HG03064 (cell line): ENCODE measurements at regions not wholly inside any gene's neighbourhood (a gene's known extent, or its start where the extent isn't known, plus 50 kb on each side); places are given as distances from the start of the nearest gene placed in this dataset.
"Not testable (repeated sequence)": the region's sequence is repeated elsewhere in the genome, so short reads cannot be mapped to it uniquely, and the experiment has no call there.

Experiments
- ATAC-seq: cut with Tn5 transposase; IDR thresholded peaks from one replicate; pipeline ENCODE4 v1.9.1; 2021; ENCODE audit warnings: low read depth; ENCODE audit not compliant: unreplicated experiment

DNA sequence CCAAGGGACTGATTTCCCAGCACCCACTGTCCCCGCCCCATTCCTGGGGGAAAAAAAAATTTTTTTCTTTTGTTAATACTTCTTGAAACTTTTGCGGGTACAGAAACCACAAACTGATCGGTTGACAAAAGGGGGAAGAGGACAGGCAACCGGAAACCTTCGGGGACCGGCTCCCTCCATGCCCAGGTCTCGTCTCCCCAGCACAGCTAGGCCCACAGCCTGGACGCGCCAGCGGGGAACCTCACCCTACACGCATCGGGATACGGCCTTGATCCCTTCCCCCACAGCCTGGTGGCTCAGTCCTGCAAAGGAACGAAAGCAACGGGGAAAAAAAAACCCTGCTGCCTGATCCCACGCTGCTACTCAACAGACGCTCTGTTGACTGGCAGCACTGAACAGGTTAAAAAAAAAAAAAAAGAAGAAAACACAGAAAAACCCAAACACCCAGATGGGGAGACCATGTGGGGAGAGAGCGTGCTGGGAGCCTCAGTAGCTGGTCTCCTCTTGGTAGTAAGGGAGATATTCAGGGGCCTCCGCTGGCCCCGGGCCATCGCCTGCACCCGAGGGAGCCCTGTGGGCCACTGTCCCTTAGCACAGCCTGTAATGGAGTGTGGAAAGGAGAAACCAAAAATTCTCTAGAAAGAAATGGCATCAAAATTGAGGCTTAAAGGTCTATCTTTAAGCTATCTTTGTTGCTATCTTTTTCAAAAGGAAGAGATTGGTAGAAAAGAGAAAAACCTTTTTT is 185.7 kb downstream of the POTEC start:
- ATAC-seq = not testable (repeated sequence)

DNA sequence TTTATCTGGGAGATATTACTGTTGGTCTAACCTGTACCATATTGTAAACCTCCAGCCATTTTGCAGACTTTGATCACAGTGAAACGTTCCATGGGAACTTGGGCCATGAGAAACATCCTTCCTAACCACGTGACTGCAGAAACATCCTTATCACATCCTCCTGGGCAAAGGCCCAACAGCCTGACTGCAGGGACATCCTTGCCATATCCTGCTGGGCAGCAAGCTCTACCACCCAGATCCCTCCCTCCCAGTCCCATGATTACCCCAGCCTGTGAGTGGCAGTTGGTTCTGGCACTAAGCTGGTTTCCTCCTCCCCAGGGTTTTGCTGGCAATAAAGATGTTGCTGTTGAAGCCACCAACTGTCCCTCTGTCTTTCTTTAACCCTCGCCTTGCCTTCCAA is 201.2 kb downstream of the POTEC start:
- not testable (repeated sequence) for ATAC-seq

DNA sequence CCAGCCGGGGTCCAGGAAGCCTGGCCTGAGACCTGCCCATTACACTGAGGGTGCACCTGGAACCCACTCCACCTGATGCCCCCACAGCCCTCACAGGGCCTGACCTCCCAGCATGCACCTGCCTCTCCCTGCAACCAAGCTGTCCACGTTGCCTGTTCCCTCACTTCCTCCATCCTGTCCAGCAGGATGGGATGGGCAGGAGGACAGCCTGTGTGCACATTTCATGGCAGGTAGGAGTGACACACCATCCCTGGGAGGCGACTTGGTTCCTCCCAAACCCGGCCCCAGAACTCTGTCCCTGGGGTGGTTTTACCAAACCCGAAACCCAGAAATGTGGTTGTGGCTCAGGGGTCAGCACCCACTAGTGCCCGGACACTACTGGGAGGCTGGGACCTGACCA is 203.8 kb upstream of the ZNF519 start:
- ATAC-seq = not testable (repeated sequence)

DNA sequence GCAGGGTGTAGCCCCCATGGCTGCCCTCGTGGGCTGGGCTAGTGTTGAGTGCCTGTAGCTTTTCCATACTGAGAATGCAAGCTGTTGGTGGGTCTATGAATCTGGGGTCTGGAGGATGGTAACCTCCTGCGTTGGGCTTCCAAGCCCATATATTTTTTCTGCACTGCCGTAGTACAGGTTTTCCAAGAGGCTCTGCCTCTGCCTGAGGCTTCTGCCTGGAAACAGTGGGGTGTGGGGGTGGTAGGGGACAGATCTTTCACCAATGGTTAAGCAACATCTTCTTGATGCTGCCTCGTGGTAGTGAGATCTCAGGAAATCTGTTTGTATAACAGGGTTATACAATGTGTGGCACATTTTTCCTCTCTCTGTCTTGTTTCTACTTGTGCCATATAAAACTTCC is 189.0 kb upstream of the ZNF519 start:
- not testable (repeated sequence) for ATAC-seq

DNA sequence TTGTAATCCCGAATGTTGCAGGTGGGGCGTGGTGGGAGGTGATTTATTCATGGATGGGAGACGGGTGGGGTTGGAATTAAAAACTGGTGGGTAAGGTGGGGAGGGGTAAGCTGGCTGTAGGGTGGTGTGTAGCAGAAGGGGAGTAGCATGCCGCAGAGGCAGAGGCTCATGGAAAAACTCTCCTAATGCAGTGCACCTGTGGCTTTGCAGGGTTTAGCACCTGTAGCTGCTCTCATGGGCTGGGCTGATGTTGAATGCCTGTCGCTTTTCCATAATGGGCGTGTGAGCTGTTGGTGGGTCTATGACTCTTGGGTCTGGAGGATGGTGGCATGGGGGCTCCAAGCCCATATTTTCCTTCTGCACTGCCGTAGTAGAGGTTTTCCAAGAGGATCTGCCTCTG is 169.0 kb upstream of the ZNF519 start:
- ATAC-seq = not testable (repeated sequence)

DNA sequence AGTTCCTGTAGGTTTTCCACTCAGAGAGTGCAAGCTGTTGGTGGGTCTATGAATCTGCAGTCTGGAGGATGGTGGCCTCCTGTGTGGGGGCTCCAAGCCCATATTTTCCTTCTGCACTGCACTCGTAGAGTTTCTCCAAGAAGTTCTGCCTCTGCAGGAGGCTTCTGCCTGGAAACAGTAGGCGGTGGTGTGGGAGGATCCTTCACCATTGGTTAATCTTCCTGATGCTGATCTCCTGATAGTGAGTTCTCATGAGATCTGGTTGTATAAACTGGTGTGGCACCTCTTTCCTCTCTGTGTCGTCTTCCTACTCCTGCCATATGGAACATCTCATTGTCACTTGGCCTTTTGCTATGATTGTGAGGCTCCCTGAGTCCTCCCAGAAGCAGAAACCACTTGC is 162.8 kb upstream of the ZNF519 start:
- ATAC-seq = not testable (repeated sequence)

DNA sequence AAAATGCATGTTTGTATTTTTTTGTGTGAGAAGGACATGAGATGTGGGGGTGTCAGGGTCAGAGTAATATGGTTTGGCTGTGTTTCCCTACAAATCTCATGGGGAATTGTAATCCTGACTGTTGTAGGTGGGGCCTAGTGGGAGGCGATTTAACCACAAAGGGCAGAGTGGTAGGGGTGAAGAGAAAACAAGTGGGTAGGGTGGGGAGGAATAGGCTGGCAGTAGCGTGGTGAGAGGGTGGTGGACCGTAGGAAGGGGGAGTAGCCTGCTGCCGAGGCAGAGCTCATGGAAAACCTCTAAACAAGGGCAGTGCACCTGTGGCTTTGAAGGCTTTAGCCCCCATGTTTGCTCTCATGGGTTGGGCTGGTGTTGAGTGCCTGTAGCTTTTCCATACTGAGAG is 152.8 kb upstream of the ZNF519 start:
- ATAC-seq = no peak

DNA sequence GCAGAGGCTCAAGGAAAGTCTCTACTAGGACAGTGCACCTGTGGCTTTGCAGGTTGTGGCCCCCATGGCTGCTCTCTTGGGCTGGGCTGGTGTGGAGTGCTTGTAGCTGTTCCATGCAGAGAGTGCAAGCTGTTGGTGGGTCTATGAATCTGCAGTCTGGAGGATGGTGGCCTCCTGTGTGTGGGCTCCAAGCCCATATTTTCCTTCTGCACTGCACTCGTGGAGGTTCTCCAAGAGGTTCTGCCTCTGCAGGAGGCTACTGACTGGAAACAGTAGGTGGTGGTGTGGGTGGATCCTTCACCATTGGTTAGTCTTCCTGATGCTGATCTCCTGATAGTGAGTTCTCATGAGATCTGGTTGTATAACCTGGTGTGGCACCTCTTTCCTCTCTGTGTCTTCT is 143.2 kb upstream of the ZNF519 start:
- ATAC-seq = not testable (repeated sequence)

DNA sequence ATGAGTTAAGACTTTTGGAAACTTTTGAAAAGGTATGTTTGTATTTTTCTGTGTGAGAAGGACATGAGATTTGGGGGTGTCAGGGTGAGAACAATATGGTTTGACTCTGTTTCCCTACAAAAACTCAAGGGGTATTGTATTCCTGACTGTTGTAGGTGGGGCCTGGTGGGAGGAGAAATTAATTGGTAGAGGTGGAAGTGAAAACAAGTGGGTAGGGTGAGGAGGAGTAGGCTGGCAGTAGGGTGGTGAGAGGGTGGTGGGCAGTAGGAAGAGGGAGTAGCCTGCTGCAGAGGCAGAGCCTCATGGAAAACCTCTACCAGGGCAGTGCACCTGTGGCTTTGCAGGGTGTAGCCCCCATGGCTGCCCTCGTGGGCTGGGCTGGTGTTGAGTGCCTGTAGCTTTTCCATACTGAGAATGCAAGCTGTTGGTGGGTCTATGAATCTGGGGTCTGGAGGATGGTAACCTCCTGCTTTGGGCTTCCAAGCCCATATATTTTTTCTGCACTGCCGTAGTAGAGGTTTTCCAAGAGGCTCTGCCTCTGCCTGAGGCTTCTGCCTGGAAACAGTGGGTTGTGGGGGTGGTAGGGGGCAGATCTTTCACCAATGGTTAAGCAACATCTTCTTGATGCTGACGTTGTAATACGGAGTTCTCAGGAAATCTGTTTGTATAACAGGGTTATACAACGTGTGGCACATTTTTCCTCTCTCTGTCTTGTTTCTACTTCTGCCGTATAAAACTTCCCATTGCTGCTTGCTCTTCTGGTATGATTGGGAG is 133.6 kb upstream of the ZNF519 start:
- not testable (repeated sequence) for ATAC-seq

DNA sequence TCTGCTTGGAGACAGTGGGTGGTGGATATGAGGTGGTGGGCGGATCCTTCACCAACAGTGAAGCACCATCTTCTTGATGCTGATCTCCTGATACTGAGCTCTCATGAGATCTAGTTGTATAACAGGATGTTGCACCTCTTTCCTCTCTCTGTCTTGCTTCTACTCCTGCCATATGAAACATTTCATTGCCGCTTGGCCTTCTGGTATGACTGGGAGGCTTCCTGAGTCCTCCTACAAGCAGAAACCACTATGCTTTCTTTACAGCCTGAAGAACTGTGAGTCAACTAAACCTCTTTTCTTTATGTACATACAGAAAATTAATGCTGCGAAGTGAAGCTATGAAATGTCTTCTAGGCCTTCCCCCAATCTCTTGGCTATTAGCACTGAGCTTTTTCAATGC is 130.6 kb upstream of the ZNF519 start:
- ATAC-seq = not testable (repeated sequence)

DNA sequence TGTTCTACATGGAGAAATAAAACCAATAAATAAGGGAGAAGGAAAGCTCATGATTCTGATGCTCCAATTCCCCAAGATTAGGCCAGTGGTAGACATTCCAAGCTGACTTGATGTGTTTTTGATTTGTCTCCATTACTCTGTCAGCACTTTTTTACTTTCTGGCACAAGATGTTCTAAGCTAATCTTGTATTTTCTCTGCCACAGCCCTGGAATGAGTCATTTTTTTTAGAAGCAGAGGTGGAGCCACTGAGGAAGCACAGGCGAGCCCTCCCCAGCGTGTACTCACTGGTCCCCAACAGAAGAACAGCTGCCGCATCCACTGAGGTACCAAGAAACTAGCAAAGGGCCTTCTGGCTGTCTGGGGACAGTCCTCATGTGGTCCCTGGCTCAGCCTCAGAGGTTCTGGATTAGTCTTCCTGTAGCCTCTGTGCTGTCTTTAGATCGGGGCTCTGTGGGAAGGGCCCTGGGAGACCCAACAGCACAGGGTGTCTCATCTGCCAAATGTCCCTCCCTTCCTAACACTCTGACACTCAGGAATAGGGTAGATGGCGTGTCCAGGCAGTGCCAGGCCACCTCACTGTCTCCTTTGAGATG is 117.9 kb upstream of the ZNF519 start:
- not testable (repeated sequence) for ATAC-seq

DNA sequence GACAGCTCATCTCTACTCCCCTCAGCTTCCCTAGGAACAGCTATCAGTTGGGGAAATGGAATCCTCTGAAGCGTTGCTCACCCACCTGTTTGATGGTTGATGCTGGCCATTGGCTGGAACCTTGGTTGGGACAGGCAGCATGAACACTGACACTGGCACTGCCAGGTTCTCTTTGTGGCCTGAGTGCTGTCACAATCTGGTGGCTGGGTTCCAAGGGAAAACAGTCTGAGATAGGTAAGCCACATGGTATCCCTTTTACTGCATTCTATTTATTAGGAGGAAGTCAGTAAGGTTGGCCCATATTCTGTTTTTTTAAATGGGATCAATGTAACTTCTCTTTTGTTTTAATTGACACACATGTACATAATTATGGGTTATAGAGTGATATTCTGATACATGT is 107.0 kb upstream of the ZNF519 start:
- ATAC-seq = not testable (repeated sequence)

DNA sequence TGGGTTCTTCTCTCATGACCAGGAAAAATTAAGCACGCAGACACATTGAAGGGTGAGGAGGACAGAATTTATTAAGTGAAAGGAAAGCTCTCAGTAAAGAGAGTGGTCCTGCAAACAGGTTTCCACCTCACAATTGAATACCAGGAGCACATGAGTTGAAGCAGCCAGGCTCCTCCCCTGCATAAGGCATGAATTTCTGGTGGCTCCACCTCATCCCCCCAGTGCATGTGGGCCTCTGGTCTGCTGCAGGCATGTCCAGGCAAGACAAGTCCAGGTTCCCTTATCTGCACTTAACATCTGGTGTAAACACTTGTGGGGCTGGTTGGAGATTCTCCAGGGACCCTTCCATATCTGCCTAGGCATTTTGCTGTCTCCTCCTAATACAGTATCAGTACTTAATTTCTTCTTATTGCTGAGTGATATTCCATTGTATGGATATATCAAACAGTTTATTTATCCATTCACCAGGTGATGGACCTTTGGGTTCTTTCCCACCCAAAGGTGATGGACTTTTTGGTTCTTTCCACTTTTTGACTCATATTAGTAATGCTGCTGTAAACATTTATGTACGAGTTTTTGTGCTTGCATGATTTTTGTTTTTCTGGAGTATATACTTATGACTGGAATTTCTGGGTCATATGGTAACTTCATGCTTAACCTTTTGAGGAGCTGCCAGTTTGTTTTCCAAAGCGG is 104.3 kb upstream of the ZNF519 start:
- not testable (repeated sequence) for ATAC-seq

DNA sequence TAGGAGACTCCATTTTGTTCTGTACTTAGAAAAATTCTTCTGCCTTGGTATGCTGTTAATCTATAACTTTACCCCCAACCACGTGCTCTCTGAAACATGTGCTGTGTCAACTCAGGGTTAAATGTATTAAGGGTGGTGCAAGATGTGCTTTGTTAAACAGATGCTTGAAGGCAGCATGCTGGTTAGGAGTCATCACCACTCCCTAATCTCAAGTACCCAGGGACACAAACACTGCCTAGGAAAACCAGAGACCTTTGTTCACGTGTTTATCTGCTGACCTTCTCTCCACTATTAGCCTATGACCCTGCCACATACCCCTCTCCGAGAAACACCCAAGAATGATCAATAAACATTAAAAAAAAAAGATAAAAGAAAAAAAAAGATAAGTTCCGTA is 93.0 kb upstream of the ZNF519 start:
- ATAC-seq = not testable (repeated sequence)

DNA sequence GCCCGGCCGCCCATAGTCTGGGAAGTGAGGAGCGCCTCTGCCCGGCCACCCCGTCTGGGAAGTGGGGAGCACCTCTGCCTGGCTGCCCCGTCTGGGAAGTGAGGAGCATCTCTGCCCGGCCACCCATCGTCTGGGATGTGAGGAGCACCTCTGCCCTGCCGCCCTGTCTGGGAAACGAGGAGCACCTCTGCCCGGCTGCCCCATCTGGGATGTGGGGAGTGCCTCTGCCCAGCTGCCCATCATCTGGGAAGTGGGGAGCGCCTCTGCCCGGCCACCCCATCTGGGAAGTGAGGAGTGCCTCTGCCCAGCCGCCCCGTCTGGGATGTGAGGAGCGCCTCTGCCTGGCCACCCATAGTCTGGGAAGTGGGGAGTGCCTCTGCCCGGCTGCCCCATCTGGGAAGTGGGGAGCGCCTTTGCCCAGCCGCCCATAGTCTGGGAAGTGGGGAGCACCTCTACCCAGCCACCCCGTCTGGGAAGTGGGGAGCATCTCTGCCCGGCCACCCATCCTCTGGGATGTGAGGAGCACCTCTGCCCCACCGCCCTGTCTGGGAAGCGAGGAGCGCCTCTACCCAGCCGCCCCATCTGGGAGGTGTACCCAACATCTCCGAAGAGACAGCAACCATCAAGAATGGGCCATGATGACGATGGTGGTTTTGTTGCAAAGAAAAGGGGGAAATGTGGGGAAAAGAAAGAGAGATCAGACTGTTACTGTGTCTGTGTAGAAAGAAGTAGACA is 92.5 kb upstream of the ZNF519 start:
- ATAC-seq = not testable (repeated sequence)

DNA sequence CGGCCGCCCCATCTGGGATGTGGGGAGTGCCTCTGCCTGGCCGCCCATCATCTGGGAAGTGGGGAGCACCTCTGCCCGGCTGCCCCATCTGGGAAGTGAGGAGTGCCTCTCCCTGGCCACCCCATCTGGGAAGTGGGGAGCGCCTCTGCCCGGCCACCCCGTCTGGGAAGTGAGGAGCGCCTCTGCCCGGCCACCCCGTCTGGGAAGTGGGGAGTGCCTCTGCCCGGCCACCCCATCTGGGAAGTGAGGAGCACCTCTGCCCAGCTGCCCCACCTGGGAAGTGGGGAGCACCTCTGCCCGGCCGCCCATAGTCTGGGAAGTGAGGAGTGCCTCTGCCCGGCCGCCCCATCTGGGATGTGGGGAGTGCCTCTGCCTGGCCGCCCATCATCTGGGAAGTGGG is 91.7 kb upstream of the ZNF519 start:
- not testable (repeated sequence) for ATAC-seq

DNA sequence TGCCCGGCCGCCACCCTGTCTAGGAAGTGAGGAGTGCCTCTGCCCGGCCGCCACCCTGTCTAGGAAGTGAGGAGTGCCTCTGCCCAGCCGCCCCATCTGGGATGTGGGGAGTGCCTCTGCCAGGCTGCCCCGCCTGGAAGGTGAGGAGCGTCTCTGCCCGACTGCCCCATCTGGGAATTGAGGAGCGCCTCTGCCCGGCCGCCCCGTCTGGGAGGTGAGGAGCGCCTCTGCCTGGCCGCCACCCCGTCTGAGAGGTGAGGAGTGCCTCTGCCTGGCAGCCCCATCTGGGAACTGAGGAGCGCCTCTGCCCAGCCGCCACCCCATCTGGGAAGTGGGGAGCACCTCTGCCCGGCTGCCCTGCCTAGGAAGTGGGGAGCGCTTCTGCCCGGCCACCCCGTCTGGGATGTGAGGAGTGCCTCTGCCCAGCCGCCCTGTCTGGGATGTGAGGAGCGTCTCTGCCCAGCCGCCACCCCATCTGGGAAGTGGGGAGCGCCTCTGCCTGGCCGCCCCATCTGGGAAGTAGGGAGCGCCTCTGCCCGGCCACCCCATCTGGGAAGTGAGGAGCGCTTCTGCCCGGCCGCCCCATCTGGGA is 91.1 kb upstream of the ZNF519 start:
- ATAC-seq = not testable (repeated sequence)

DNA sequence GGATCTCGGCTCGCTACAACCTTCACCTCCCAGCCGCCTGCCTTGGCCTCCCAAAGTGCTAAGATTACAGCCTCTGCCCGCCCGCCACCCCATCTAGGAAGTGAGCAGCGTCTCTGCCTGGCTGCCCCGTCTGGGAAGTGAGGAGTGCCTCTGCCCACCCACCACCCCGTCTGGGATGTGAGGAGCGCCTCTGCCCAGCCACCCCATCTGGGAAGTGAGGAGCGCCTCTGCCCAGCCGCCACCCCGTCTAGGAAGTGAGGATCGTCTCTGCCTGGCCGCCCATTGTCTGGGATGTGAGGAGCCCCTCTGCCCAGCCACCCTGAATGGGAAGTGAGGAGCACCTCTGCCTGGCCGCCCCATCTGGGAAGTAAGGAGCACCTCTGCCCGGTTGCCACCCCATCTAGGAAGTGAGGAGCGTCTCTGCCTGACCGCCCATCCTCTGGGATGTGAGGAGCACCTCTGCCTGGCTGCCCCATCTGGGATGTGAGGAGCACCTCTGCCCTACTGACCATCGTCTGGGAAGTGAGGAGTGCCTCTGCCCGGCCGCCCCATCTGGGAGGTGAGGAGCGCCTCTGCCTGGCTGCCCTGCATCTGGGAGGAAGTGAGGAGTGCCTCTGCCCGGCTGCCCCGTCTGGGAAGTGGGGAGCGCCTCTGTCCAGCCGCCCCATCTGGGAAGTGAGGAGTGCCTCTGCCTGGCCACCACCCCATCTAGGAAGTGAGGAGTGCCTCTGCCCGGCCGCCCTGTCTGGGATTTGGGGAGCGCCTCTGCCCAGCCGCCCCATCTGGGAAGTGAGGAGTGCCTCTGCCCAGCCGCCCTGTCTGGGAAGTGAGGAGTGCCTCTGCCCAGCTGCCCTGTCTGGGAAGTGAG is 90.4 kb upstream of the ZNF519 start:
- not testable (repeated sequence) for ATAC-seq

DNA sequence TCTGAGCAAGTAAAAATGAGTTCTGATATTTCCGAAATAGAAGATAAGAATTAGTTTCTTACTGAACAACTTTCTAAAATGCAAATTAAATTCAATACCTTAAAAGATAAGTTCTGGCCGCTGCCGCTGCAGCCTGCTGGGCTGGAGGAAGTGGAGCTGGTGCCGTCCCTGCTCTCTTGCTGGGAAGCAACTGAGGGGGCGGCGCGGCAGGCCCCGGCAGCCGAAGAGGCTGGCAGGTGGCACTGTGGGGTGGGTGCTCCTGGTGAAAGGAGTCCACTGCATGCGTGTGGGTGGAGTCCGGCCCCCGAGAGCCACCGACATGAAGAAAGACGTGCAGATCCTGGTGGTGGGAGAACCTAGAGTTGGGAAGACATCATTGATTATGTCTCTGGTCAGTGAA is 89.5 kb upstream of the ZNF519 start:
- no peak for ATAC-seq
